Adrenal gland (tissue), 5 donors: ENCODE measurements at regions not wholly inside any gene's neighbourhood (a gene's known extent, or its start where the extent isn't known, plus 50 kb on each side); places are given as distances from the start of the nearest gene placed in this dataset.

Experiments used
- POLR2A ChIP-seq, 2 donors: fragments of 450-650 bp; IDR thresholded peaks; one replicate each; pipeline ENCODE4 v1.6.1; 2017; ENCODE audit warnings: antibody characterized with exemption in 2 of 2, mild to moderate bottlenecking in 2 of 2, moderate library complexity in 1 of 2
- TF ChIP-seq, protein P1 (sequence below), 6 experiments: fragments of 450-650 bp in 4 of 6; fragments of 200-600 bp in 2 of 6; sonication (generic) in 1 of 6; IDR thresholded peaks; 1 replicate in 5 of 6; 2 replicates in 1 of 6; pipeline versions ENCODE4 v1.5.1 to v1.8.0; 2016 to 2021; ENCODE audit warnings: antibody characterized with exemption in 6 of 6, mild to moderate bottlenecking in 2 of 6, moderate library complexity in 1 of 6
- donor health status: DM: no; HTN: no; CAD: no.

GRCh38 chr1:193486671-193487229 is 300.3 kb upstream of the B3GALT2 start:
- TF ChIP-seq POLR2A (IDR thresholded peaks at IDR 0.05): no peak
- TF ChIP-seq, protein P1, sequence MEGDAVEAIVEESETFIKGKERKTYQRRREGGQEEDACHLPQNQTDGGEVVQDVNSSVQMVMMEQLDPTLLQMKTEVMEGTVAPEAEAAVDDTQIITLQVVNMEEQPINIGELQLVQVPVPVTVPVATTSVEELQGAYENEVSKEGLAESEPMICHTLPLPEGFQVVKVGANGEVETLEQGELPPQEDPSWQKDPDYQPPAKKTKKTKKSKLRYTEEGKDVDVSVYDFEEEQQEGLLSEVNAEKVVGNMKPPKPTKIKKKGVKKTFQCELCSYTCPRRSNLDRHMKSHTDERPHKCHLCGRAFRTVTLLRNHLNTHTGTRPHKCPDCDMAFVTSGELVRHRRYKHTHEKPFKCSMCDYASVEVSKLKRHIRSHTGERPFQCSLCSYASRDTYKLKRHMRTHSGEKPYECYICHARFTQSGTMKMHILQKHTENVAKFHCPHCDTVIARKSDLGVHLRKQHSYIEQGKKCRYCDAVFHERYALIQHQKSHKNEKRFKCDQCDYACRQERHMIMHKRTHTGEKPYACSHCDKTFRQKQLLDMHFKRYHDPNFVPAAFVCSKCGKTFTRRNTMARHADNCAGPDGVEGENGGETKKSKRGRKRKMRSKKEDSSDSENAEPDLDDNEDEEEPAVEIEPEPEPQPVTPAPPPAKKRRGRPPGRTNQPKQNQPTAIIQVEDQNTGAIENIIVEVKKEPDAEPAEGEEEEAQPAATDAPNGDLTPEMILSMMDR (IDR thresholded peaks at IDR 0.05): no peak
